SU-DHL-6 (cell line): ENCODE measurements at regions not wholly inside any gene's neighbourhood (a gene's known extent, or its start where the extent isn't known, plus 50 kb on each side); places are given as distances from the start of the nearest gene placed in this dataset.

Source experiments
- CTCF ChIP-seq: fragments of 200-600 bp; sonication (generic); IDR thresholded peaks from one replicate; pipeline ENCODE4 v1.5.1; 2017; ENCODE audit warnings: antibody characterized with exemption, mild to moderate bottlenecking, low read length, moderate library complexity; ENCODE audit not compliant: insufficient read depth, poor library complexity, severe bottlenecking
- EZH2phosphoT487 ChIP-seq: fragments of 200-600 bp; sonication (generic), shearing (Covaris generic); conservative IDR thresholded peaks from 2 replicates; pipeline ENCODE4 v1.6.1; 2018; ENCODE audit warnings: mild to moderate bottlenecking, antibody characterized with exemption, low read length, moderate library complexity, mixed read lengths

- no peak for TF ChIP-seq CTCF
- no peak for TF ChIP-seq EZH2phosphoT487
Measured at GRCh38 chr18:10230072-10230471, 224.4 kb upstream of the APCDD1 start.
